GM12878 (cell line): ENCODE measurements at regions not wholly inside any gene's neighbourhood (a gene's known extent, or its start where the extent isn't known, plus 50 kb on each side); places are given as distances from the start of the nearest gene placed in this dataset.

Source experiments
- ATAC-seq: fragments of 200-7000 bp; cut with Tn5 transposase; 3 replicates; pipeline ENCODE4 v1.9.1; 2020; ENCODE audit warnings: mild to moderate bottlenecking, moderate library complexity
- BruUV-seq: library from RNA; stranded (reverse); fragments of 400-500 nt; replicated peaks from 2 replicates; lab custom pipeline; 2021; lab: Mats Ljungman, UMichigan
- CTCF ChIA-PET: fragments of 300-600 bp; sonication (Branson Sonifier 250); formaldehyde crosslinking; extraction: SDS; loops from one replicate; lab custom pipeline; 2021; ENCODE audit warnings: inconsistent platforms; lab: Yijun Ruan, JAX
- POLR2A ChIA-PET: fragments of 350-600 bp; formaldehyde crosslinking; extraction: SDS; loops from one replicate; lab custom pipeline; 2021; ENCODE audit warnings: inconsistent platforms; lab: Charles Lee
- RAD21 ChIA-PET: fragments of 300-600 bp; sonication (Branson Sonifier 250); formaldehyde crosslinking; loops from one replicate; lab custom pipeline; 2023; ENCODE audit warnings: antibody characterized with exemption; ENCODE audit not compliant: unreplicated experiment; lab: Charles Lee
- SMC1A ChIA-PET: fragments of 300-600 bp; sonication (Branson Sonifier 250); formaldehyde crosslinking; loops from one replicate; lab custom pipeline; 2023; ENCODE audit not compliant: unreplicated experiment, uncharacterized antibody; lab: Charles Lee
- DNase-seq: peaks from one replicate; pipeline ENCODE4 v3.0.0-alpha.2; 2011; ENCODE audit warnings: low read depth, low spot score
- FAIRE-seq: peaks from 3 replicates; lab custom pipeline; 2011; peaks lifted over from hg19 to GRCh38; lab: Jason Lieb, UNC
- H2AFZ ChIP-seq: 2 replicates; pipeline ENCODE4 v1.6.0; 2011; ENCODE audit warnings: low read depth, low read length, control low read depth; ENCODE audit not compliant: control insufficient read depth
- H3K27ac ChIP-seq: 2 replicates; pipeline ENCODE4 v1.5.1; 2011; ENCODE audit warnings: control low read depth; ENCODE audit not compliant: control insufficient read depth, insufficient read depth
- H3K27me3 ChIP-seq, 2 experiments: replicated peaks in 1 of 2; 2 replicates each; pipeline versions ENCODE4 v1.6.0 to v1.6.1; 2011; ENCODE audit warnings: low read length in 1 of 2; ENCODE audit not compliant: control insufficient read depth in 2 of 2, insufficient read depth in 2 of 2
- H3K36me3 ChIP-seq, 2 experiments: 2 replicates each; pipeline ENCODE4 v1.5.1; 2011; ENCODE audit warnings: low read length in 1 of 2; ENCODE audit not compliant: control insufficient read depth in 2 of 2, insufficient read depth in 2 of 2
- H3K4me1 ChIP-seq: 2 replicates; pipeline ENCODE4 v1.6.1; 2011; ENCODE audit warnings: mild to moderate bottlenecking, low read length, moderate library complexity, mixed read lengths; ENCODE audit not compliant: control insufficient read depth, insufficient read depth
- H3K4me2 ChIP-seq: 2 replicates; pipeline ENCODE4 v1.6.0; 2011; ENCODE audit warnings: control low read depth; ENCODE audit not compliant: control insufficient read depth, insufficient read depth
- H3K4me3 ChIP-seq: fragments of 200-600 bp; sonication (generic); 2 replicates; pipeline ENCODE4 v1.5.1; 2016
- H3K79me2 ChIP-seq: 2 replicates; pipeline ENCODE4 v1.6.0; 2011; ENCODE audit warnings: low read length; ENCODE audit not compliant: control insufficient read depth, insufficient read depth
- H3K9ac ChIP-seq: 2 replicates; pipeline ENCODE4 v1.8.0; 2011; ENCODE audit warnings: low read length, control low read depth, mixed read lengths; ENCODE audit not compliant: control insufficient read depth, insufficient read depth
- H3K9me3 ChIP-seq: replicated peaks from 3 replicates; pipeline ENCODE4 v1.5.1; 2011; ENCODE audit warnings: mild to moderate bottlenecking, low read length; ENCODE audit not compliant: control insufficient read depth, insufficient read depth
- H4K20me1 ChIP-seq: 2 replicates; pipeline ENCODE4 v1.6.0; 2011; ENCODE audit not compliant: control insufficient read depth, insufficient read depth
- CEBPB ChIP-seq, 2 experiments: fragments of 150-350 bp in 1 of 2; IDR thresholded peaks; 2 replicates each; pipeline ENCODE4 v1.6.1; 2012 to 2014; ENCODE audit warnings: low read depth in 2 of 2, low read length in 2 of 2, borderline replicate concordance in 1 of 2, inconsistent platforms in 1 of 2
- EZH2 ChIP-seq: IDR thresholded peaks from 2 replicates; pipeline ENCODE4 v1.6.1; 2012; ENCODE audit warnings: low read depth, mild to moderate bottlenecking, control low read depth, inconsistent platforms, low read length, borderline replicate concordance; ENCODE audit not compliant: control insufficient read depth
- HCFC1 ChIP-seq: fragments of 150-350 bp; IDR thresholded peaks from 2 replicates; pipeline ENCODE4 v1.6.1; 2014; ENCODE audit warnings: low read length
- LARP7 ChIP-seq: fragments of 450-650 bp; IDR thresholded peaks from 2 replicates; pipeline ENCODE4 v1.6.1; 2017; ENCODE audit warnings: mild to moderate bottlenecking
- MYB ChIP-seq: fragments of 150-350 bp; IDR thresholded peaks from 2 replicates; pipeline ENCODE4 v1.6.1; 2014; ENCODE audit warnings: mild to moderate bottlenecking, low read depth, low read length, borderline replicate concordance
- MYC ChIP-seq: IDR thresholded peaks from 2 replicates; pipeline ENCODE4 v1.6.1; 2011; ENCODE audit warnings: mild to moderate bottlenecking, low read length, moderate library complexity, inconsistent platforms; ENCODE audit not compliant: insufficient read depth, insufficient replicate concordance, insufficient read length, severe bottlenecking
- SIN3A ChIP-seq: IDR thresholded peaks from 2 replicates; pipeline ENCODE4 v1.6.1; 2012; ENCODE audit warnings: low read depth, low read length, improper control_type of control experiment
- STAT3 ChIP-seq: IDR thresholded peaks from 2 replicates; pipeline ENCODE4 v1.6.1; 2011; ENCODE audit warnings: low read depth, low read length, improper control_type of control experiment
- TBL1XR1 ChIP-seq: IDR thresholded peaks from 2 replicates; pipeline ENCODE4 v1.6.1; 2012; ENCODE audit warnings: low read depth, low read length, improper control_type of control experiment
- YBX1 ChIP-seq: fragments of 450-650 bp; IDR thresholded peaks from 2 replicates; pipeline ENCODE4 v1.6.1; 2016; ENCODE audit warnings: antibody characterized with exemption
- WGBS: methylation state at CpG from one replicate; pipeline ENCODE4 v1.1.6; 2016; ENCODE audit warnings: low lambda C conversion rate; ENCODE audit not compliant: insufficient replicate concordance, insufficient coverage; ENCODE audit errors: missing lambda C conversion rate; 5-methylcytosine and 5-hydroxymethylcytosine counted together
- in situ Hi-C: fragments of 300-500 bp; cut with MboI; formaldehyde crosslinking; loops from 9 replicates; pipeline ENCODE4 v1.14.3; 2018; ENCODE audit warnings: mixed read lengths
- intact Hi-C: fragments of 100-400 bp; cut with micrococcal nuclease; formaldehyde crosslinking; loops from one replicate; pipeline ENCODE4 v1.14.2; 2022; ENCODE audit not compliant: unreplicated experiment

DNA sequence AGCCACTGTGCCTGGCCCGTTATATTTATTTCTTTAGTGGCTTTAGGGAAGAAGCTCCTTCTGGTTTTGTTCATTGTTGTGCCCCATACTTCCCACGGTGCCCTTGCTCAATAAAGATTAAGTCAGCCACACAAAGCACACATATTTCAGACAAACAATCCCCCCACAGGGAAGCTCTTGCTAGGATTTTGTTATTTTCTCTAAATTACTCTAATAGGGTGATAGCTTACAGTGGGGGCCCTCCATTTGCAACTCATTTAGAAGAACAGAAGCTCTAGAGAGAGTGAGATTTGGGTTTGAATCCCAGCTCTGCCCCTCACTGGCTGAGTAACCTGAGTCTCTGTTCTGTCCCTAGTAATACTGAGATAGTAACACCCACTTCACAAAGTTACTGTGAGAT is 499.9 kb downstream of the GRIN2A start:
- in situ Hi-C loops (no loop called here), intact Hi-C loops (no loop called here)
- RAD21 ChIA-PET = no interaction called here
- Histone ChIP-seq H4K20me1 (no peaks in the 10 kb centered on the region), H3K4me1 (no peaks in the 10 kb centered on the region), H3K9ac (no peak overlapping the region), H3K4me2 (no peak overlapping the region), H2AFZ (no peak overlapping the region), H3K9me3 (no peaks in the 10 kb centered on the region; the same call in 2 of the 3 replicates), H3K27ac (no peak overlapping the region), H3K4me3 (no peak overlapping the region), H3K27me3 (no peaks in the 10 kb centered on the region; a peak in 2 of 4 replicates), H3K36me3 (no peaks in the 10 kb centered on the region), H3K79me2 (no peaks in the 10 kb centered on the region)
- POLR2A ChIA-PET = no interaction called here
- TF ChIP-seq STAT3 (no peak), MYC (no peak), EZH2 (no peak), CEBPB (IDR thresholded peaks at IDR 0.05; ENCODE audit: borderline replicate concordance in 1 of 2, low read depth in 2 of 2, low read length in 2 of 2) (no peak), YBX1 (no peak), MYB (no peak)
- SMC1A ChIA-PET = no interaction called here
- WGBS = 33% methylated on average over 2 of the region's 2 CpGs
- DNase-seq = no peak
- ATAC-seq = no peak
- BruUV-seq = no TSS peak
- CTCF ChIA-PET = interaction anchor here (0.6 to 1.6 kb wide), 3 partner anchors 11 to 390 kb away, joined by 3 to 4 read pairs (median 3); no protein-coding TSS in a partner anchor
- no peak for FAIRE-seq

DNA sequence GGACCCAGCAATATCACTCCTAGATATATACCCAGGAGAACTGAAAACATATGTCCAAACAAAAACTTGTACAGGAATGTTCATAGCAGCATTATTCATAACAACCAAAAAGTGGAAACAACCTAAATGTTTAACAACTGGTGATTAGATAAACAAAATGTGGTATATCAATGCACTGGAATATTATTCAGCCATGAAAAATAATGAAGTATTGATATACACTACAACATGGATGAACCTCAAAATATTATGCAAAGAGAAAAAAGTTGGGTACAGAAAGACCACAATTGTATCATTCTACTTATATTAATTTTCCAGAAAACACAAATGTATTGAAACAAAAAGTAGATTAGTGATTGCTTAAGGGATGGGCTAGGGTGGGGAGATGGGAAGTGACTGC is 498.6 kb downstream of the GRIN2A start:
- H4K20me1 ChIP-seq = no peaks in the 10 kb centered on the region
- intact Hi-C loops = no loop called here
- FAIRE-seq = no peak
- no peak for TF ChIP-seq LARP7
- no peak for TF ChIP-seq SIN3A
- TF ChIP-seq TBL1XR1 = no peak
- no peak for TF ChIP-seq HCFC1
- TF ChIP-seq, all 136 proteins: peak for 0
- ChIA-PET RAD21 (no interaction called here), CTCF (no interaction called here), POLR2A (no interaction called here), SMC1A (no interaction called here)
- no peaks in the 10 kb centered on the region; the same call in 2 of the 3 replicates for H3K9me3 ChIP-seq
- H3K36me3 ChIP-seq = no peaks in the 10 kb centered on the region
- H3K4me3 ChIP-seq = no peak overlapping the region
- H3K27ac ChIP-seq = no peak overlapping the region
- in situ Hi-C loops = no loop called here
- H3K4me1 ChIP-seq = no peaks in the 10 kb centered on the region
- no TSS peak for BruUV-seq
- H3K79me2 ChIP-seq = no peaks in the 10 kb centered on the region
- no peak for DNase-seq
- no peak overlapping the region for H3K4me2 ChIP-seq
- no peak overlapping the region for H3K9ac ChIP-seq
- ATAC-seq = no peak
- no peaks in the 10 kb centered on the region; a peak in 2 of 4 replicates for H3K27me3 ChIP-seq
- no peak overlapping the region for H2AFZ ChIP-seq
